A549 (cell line): ENCODE measurements at regions not wholly inside any gene's neighbourhood (a gene's known extent, or its start where the extent isn't known, plus 50 kb on each side); places are given as distances from the start of the nearest gene placed in this dataset.

Experiments used
- ATAC-seq, 2 experiments: fragments of 200-7000 bp in 1 of 2; fragments of >200 bp in 1 of 2; cut with Nextera tagmentation in 1 of 2; cut with Tn5 transposase in 1 of 2; 3 replicates each; pipeline versions ENCODE4 v1.8.0 to v1.9.1; 2018 to 2020; ENCODE audit warnings: mild to moderate bottlenecking in 1 of 2, moderate library complexity in 1 of 2
- CTCF ChIA-PET: fragments of 300-600 bp; sonication (Branson Sonifier 250); formaldehyde crosslinking; extraction: SDS; loops from one replicate; lab custom pipeline; 2021; ENCODE audit warnings: antibody characterized with exemption, inconsistent platforms; lab: Yijun Ruan, JAX
- POLR2A ChIA-PET: fragments of 350-600 bp; formaldehyde crosslinking; extraction: SDS; loops from one replicate; lab custom pipeline; 2021; ENCODE audit warnings: antibody characterized with exemption, inconsistent platforms; lab: Yijun Ruan, JAX
- DNase-seq, 2 experiments: peaks; one replicate each; pipeline versions ENCODE4 v3.0.0 to v3.0.0-alpha.2; 2011 to 2016; ENCODE audit warnings: low read depth in 1 of 2, low spot score in 1 of 2
- FAIRE-seq: peaks from 2 replicates; lab custom pipeline; 2011; peaks lifted over from hg19 to GRCh38; lab: Jason Lieb, UNC
- H3K27ac ChIP-seq, 2 experiments: fragments of >200 bp; sonication (Bioruptor Twin); formaldehyde crosslinking; 3 replicates each; pipeline ENCODE4 v1.5.1; 2016 to 2017
- H3K4me1 ChIP-seq: fragments of >200 bp; sonication (Bioruptor Twin); formaldehyde crosslinking; 3 replicates; pipeline ENCODE4 v1.6.1; 2016
- H3K4me2 ChIP-seq: fragments of >200 bp; sonication (Bioruptor Twin); formaldehyde crosslinking; 3 replicates; pipeline ENCODE4 v1.6.1; 2016
- H3K4me3 ChIP-seq: fragments of >200 bp; sonication (Bioruptor Twin); formaldehyde crosslinking; 3 replicates; pipeline ENCODE4 v1.5.1; 2016
- H3K9me3 ChIP-seq: fragments of >200 bp; sonication (Bioruptor Twin); formaldehyde crosslinking; 3 replicates; pipeline ENCODE4 v1.6.1; 2016
- CBX8 ChIP-seq: fragments of 200-600 bp; sonication (generic); IDR thresholded peaks from 2 replicates; pipeline ENCODE4 v1.6.1; 2016
- CHD2 ChIP-seq: fragments of 150-350 bp; IDR thresholded peaks from 2 replicates; pipeline ENCODE4 v1.6.1; 2014; ENCODE audit warnings: low read length; ENCODE audit not compliant: partially characterized antibody
- EHF ChIP-seq: fragments of 250-450 bp; sonication (Bioruptor Pico); IDR thresholded peaks from 2 replicates; pipeline ENCODE4 v1.5.0; 2020; ENCODE audit warnings: mild to moderate bottlenecking
- EHMT2 ChIP-seq: fragments of 200-600 bp; sonication (generic); IDR thresholded peaks from 2 replicates; pipeline ENCODE4 v1.6.1; 2016; ENCODE audit warnings: antibody characterized with exemption, low read depth, mild to moderate bottlenecking, moderate library complexity
- ELK1 ChIP-seq: fragments of 150-350 bp; IDR thresholded peaks from 2 replicates; pipeline ENCODE4 v1.6.1; 2014; ENCODE audit warnings: low read depth, mild to moderate bottlenecking, low read length
- EP300 ChIP-seq, 2 experiments: fragments of >200 bp; sonication (Bioruptor Twin); formaldehyde crosslinking; IDR thresholded peaks; 2 replicates in 1 of 2; 3 replicates in 1 of 2; pipeline ENCODE4 v1.6.1; 2016 to 2017
- ESRRA ChIP-seq: fragments of 150-350 bp; IDR thresholded peaks from 2 replicates; pipeline ENCODE4 v1.6.1; 2014; ENCODE audit warnings: mild to moderate bottlenecking, low read length, borderline replicate concordance
- FOSL2 ChIP-seq, 2 experiments: fragments of 450-650 bp in 1 of 2; fragments of >200 bp in 1 of 2; sonication (Bioruptor Twin) in 1 of 2; formaldehyde crosslinking; IDR thresholded peaks; 2 replicates each; pipeline versions ENCODE4 v1.5.0 to v1.6.1; 2016 to 2020; ENCODE audit warnings: mild to moderate bottlenecking in 1 of 2, moderate library complexity in 1 of 2
- HMGXB4 ChIP-seq: fragments of 250-450 bp; sonication (Bioruptor Pico); IDR thresholded peaks from 2 replicates; pipeline ENCODE4 v1.5.0; 2021; ENCODE audit warnings: mild to moderate bottlenecking, moderate library complexity, borderline replicate concordance
- HOXB5 ChIP-seq: fragments of 250-450 bp; sonication (Bioruptor Pico); IDR thresholded peaks from 2 replicates; pipeline ENCODE4 v1.5.0; 2020; ENCODE audit warnings: mild to moderate bottlenecking, moderate library complexity
- JUNB ChIP-seq: fragments of >200 bp; sonication (Bioruptor Twin); formaldehyde crosslinking; IDR thresholded peaks from 2 replicates; pipeline ENCODE4 v1.6.1; 2016
- MAFK ChIP-seq: fragments of 450-650 bp; IDR thresholded peaks from 2 replicates; pipeline ENCODE4 v1.6.1; 2014; ENCODE audit not compliant: partially characterized antibody
- MAZ ChIP-seq: fragments of 150-350 bp; IDR thresholded peaks from 2 replicates; pipeline ENCODE4 v1.6.1; 2014; ENCODE audit warnings: antibody characterized with exemption, low read depth, low read length, borderline replicate concordance
- MYC ChIP-seq: IDR thresholded peaks from 2 replicates; pipeline ENCODE4 v1.6.1; 2012; ENCODE audit warnings: mild to moderate bottlenecking, inconsistent platforms, low read length, improper control_type of control experiment, borderline replicate concordance
- RAD21 ChIP-seq, 2 experiments: fragments of >200 bp in 1 of 2; sonication (Bioruptor Twin) in 1 of 2; formaldehyde crosslinking in 1 of 2; IDR thresholded peaks in 1 of 2; conservative IDR thresholded peaks in 1 of 2; 2 replicates in 1 of 2; 3 replicates in 1 of 2; pipeline ENCODE4 v1.6.1; 2012 to 2018; ENCODE audit warnings: inconsistent platforms in 1 of 2
- RFX5 ChIP-seq: fragments of 450-650 bp; IDR thresholded peaks from 2 replicates; pipeline ENCODE4 v1.7.1; 2014; ENCODE audit warnings: antibody characterized with exemption, mild to moderate bottlenecking, moderate library complexity
- RNF2 ChIP-seq: fragments of 200-600 bp; sonication (generic); IDR thresholded peaks from 2 replicates; pipeline ENCODE4 v1.6.1; 2016; ENCODE audit warnings: low read depth, mild to moderate bottlenecking, antibody characterized with exemption, moderate library complexity, borderline replicate concordance
- SREBF2 ChIP-seq: fragments of 450-650 bp; IDR thresholded peaks from 2 replicates; pipeline ENCODE4 v1.6.1; 2014; ENCODE audit warnings: mild to moderate bottlenecking, moderate library complexity
- WGBS: methylation state at CpG from one replicate; pipeline ENCODE4 v1.1.6; 2017; ENCODE audit errors: missing lambda C conversion rate; 5-methylcytosine and 5-hydroxymethylcytosine counted together
- TF ChIP-seq, protein P1 (sequence below): fragments of >200 bp; sonication (Bioruptor Twin); formaldehyde crosslinking; IDR thresholded peaks from 2 replicates; pipeline ENCODE4 v1.6.1; 2016
- TF ChIP-seq, protein P2 (sequence below): IDR thresholded peaks from 2 replicates; pipeline ENCODE4 v1.6.1; 2012
- TF ChIP-seq, protein P3 (sequence below): fragments of 250-450 bp; sonication (Bioruptor Pico); IDR thresholded peaks from 2 replicates; pipeline ENCODE4 v1.5.0; 2020; ENCODE audit warnings: low read depth, mild to moderate bottlenecking, moderate library complexity
- TF ChIP-seq, protein P4 (sequence below): fragments of >200 bp; sonication (Bioruptor Twin); formaldehyde crosslinking; IDR thresholded peaks from 3 replicates; pipeline ENCODE4 v1.6.1; 2016

- POLR2A ChIA-PET: no interaction called here
- no peak for TF ChIP-seq HMGXB4
- TF ChIP-seq, protein P1, sequence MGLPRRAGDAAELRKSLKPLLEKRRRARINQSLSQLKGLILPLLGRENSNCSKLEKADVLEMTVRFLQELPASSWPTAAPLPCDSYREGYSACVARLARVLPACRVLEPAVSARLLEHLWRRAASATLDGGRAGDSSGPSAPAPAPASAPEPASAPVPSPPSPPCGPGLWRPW: no peak
- no peak for TF ChIP-seq FOSL2 (IDR thresholded peaks at IDR 0.05)
- no peak for TF ChIP-seq FOSL2 (CRISPR knock-in tag; IDR thresholded peaks at IDR 0.05)
- no peak for TF ChIP-seq ESRRA
- no peaks in the 10 kb centered on the region for H3K4me1 ChIP-seq
- no peak for ATAC-seq
- no peak overlapping the region for H3K27ac ChIP-seq
- 77% methylated on average over 5 of the region's 5 CpGs for WGBS
- H3K4me3 ChIP-seq: no peak overlapping the region
- DNase-seq: no peak
- no peak overlapping the region for H3K4me2 ChIP-seq
- FAIRE-seq: no peak
- H3K9me3 ChIP-seq: no peaks in the 10 kb centered on the region
- CTCF ChIA-PET: no interaction called here
Observed at GRCh38 chr7:106524690-106525059, 136.3 kb downstream of the CCDC71L start.

DNA sequence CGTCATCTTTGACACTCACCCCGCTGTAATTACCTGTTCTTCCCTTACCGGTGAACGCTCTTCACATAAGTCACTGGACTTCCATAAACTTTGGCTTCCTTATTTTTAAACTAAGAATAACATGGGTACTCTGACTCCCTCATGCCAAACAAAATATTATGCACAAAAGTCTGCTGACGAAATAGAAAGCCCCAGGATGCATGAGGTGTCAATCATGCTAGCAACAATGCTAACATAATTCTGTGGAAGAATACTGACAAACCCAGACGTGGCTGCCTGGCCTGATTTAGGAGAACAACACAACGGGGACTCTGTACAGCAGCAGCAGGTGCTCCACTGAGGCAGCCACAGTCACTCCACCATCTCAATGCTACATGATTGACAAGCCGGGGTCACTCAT is 137.5 kb downstream of the CCDC71L start:
- H3K4me1 ChIP-seq: no peaks in the 10 kb centered on the region
- DNase-seq (no peak), FAIRE-seq (no peak)
- H3K4me3 ChIP-seq: no peak overlapping the region
- CTCF ChIA-PET: no interaction called here
- H3K4me2 ChIP-seq: no peak overlapping the region
- 55% methylated on average over 8 of the region's 8 CpGs for WGBS
- H3K27ac ChIP-seq: no peak overlapping the region
- TF ChIP-seq RFX5 (no peak), FOSL2 (IDR thresholded peaks at IDR 0.05) (no peak), FOSL2 (CRISPR knock-in tag; IDR thresholded peaks at IDR 0.05) (no peak), SREBF2 (no peak), MAZ (no peak), ELK1 (no peak)
- TF ChIP-seq, all 56 proteins: peak for 0
- no peaks in the 10 kb centered on the region for H3K9me3 ChIP-seq
- no peak for ATAC-seq
- POLR2A ChIA-PET: no interaction called here

- H3K9me3 ChIP-seq: no peaks in the 10 kb centered on the region
- CTCF ChIA-PET: no interaction called here
- 51% methylated on average over 5 of the region's 5 CpGs for WGBS
- H3K27ac ChIP-seq: no peak overlapping the region
- no peak overlapping the region for H3K4me2 ChIP-seq
- no peak for FAIRE-seq
- no peak for DNase-seq
- POLR2A ChIA-PET: no interaction called here
- H3K4me1 ChIP-seq: no peaks in the 10 kb centered on the region
- no peak for ATAC-seq
- H3K4me3 ChIP-seq: no peak overlapping the region
- no peak for TF ChIP-seq MYC
- no peak for TF ChIP-seq EHF (CRISPR knock-in tag)
- TF ChIP-seq CBX8: no peak
- TF ChIP-seq EP300 (IDR thresholded peaks at IDR 0.05): no peak
- TF ChIP-seq CHD2: no peak
- TF ChIP-seq, protein P2, sequence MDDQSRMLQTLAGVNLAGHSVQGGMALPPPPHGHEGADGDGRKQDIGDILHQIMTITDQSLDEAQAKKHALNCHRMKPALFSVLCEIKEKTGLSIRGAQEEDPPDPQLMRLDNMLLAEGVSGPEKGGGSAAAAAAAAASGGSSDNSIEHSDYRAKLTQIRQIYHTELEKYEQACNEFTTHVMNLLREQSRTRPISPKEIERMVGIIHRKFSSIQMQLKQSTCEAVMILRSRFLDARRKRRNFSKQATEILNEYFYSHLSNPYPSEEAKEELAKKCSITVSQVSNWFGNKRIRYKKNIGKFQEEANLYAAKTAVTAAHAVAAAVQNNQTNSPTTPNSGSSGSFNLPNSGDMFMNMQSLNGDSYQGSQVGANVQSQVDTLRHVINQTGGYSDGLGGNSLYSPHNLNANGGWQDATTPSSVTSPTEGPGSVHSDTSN: no peak
- TF ChIP-seq JUNB: no peak
- TF ChIP-seq ELK1: no peak
- no peak for TF ChIP-seq RNF2
- TF ChIP-seq, protein P3, sequence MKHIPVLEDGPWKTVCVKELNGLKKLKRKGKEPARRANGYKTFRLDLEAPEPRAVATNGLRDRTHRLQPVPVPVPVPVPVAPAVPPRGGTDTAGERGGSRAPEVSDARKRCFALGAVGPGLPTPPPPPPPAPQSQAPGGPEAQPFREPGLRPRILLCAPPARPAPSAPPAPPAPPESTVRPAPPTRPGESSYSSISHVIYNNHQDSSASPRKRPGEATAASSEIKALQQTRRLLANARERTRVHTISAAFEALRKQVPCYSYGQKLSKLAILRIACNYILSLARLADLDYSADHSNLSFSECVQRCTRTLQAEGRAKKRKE (CRISPR knock-in tag): no peak
- no peak for TF ChIP-seq HOXB5 (CRISPR knock-in tag)
- no peak for TF ChIP-seq EHMT2
- TF ChIP-seq RAD21 (conservative IDR thresholded peaks at IDR 0.05 in 1 of 2, IDR thresholded peaks at IDR 0.05 in 1 of 2): no peak
- TF ChIP-seq, protein P4, sequence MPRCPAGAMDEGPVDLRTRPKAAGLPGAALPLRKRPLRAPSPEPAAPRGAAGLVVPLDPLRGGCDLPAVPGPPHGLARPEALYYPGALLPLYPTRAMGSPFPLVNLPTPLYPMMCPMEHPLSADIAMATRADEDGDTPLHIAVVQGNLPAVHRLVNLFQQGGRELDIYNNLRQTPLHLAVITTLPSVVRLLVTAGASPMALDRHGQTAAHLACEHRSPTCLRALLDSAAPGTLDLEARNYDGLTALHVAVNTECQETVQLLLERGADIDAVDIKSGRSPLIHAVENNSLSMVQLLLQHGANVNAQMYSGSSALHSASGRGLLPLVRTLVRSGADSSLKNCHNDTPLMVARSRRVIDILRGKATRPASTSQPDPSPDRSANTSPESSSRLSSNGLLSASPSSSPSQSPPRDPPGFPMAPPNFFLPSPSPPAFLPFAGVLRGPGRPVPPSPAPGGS: no peak
- no peak for TF ChIP-seq RFX5
- no peak for TF ChIP-seq MAFK
Observed at GRCh38 chr7:106522696-106523095, 138.3 kb downstream of the CCDC71L start.
